Mesodermal cell (in vitro differentiated cells): ENCODE measurements at regions not wholly inside any gene's neighbourhood (a gene's known extent, or its start where the extent isn't known, plus 50 kb on each side); places are given as distances from the start of the nearest gene placed in this dataset.

Experiments
- H3K27ac ChIP-seq: 2 replicates; pipeline ENCODE4 v1.7.0; 2013; ENCODE audit warnings: mild to moderate bottlenecking, low read depth, low read length, moderate library complexity; ENCODE audit not compliant: severe bottlenecking
- H3K36me3 ChIP-seq: 2 replicates; pipeline ENCODE4 v1.7.1; 2013; ENCODE audit warnings: mild to moderate bottlenecking, low read length, moderate library complexity; ENCODE audit not compliant: control insufficient read depth, insufficient read depth
- H3K4me1 ChIP-seq: one replicate; pipeline ENCODE4 v1.7.1; 2013; ENCODE audit warnings: mild to moderate bottlenecking, low read length; ENCODE audit not compliant: insufficient read depth, control insufficient read depth, poor library complexity, severe bottlenecking
- H3K4me3 ChIP-seq: 2 replicates; pipeline ENCODE4 v1.7.0; 2013; ENCODE audit warnings: low read length, control low read depth, mild to moderate bottlenecking; ENCODE audit not compliant: insufficient read depth, poor library complexity, severe bottlenecking; ENCODE audit errors: extremely low read depth
- H3K9me3 ChIP-seq: 2 replicates; pipeline ENCODE4 v1.7.1; 2013; ENCODE audit warnings: mild to moderate bottlenecking, low read length, moderate library complexity; ENCODE audit not compliant: control insufficient read depth
- WGBS, 2 experiments: methylation state at CpG; one replicate each; pipeline ENCODE4 v1.1.5; 2013; ENCODE audit warnings: missing lambda C conversion rate in 2 of 2; ENCODE audit not compliant: insufficient coverage in 2 of 2; 5-methylcytosine and 5-hydroxymethylcytosine counted together

GRCh38 chr2:155381436-155381835, 682.9 kb downstream of the KCNJ3 start:
- no peak overlapping the region for H3K27ac ChIP-seq
- no peaks in the 10 kb centered on the region for H3K36me3 ChIP-seq
- H3K4me1 ChIP-seq = no peaks in the 10 kb centered on the region
- H3K4me3 ChIP-seq = no peak overlapping the region
- no peaks in the 10 kb centered on the region for H3K9me3 ChIP-seq
- no CpG with 5 or more reads among the region's 1 CpG for WGBS, 2 experiments

GRCh38 chr2:155379494-155379893, 681.0 kb downstream of the KCNJ3 start:
- no peak overlapping the region for H3K27ac ChIP-seq
- 100% methylated on average over 2 of the region's 2 CpGs; no CpG with 5 or more reads in 1 of the 2 experiments for WGBS, 2 experiments
- no peak overlapping the region for H3K4me3 ChIP-seq
- no peaks in the 10 kb centered on the region for H3K9me3 ChIP-seq
- H3K4me1 ChIP-seq = no peaks in the 10 kb centered on the region
- no peaks in the 10 kb centered on the region for H3K36me3 ChIP-seq

GRCh38 chr2:155377931-155378444, 679.5 kb downstream of the KCNJ3 start:
- Histone ChIP-seq H3K4me3 (no peak overlapping the region), H3K4me1 (no peaks in the 10 kb centered on the region), H3K36me3 (no peaks in the 10 kb centered on the region), H3K9me3 (no peaks in the 10 kb centered on the region), H3K27ac (no peak overlapping the region)
- no CpG with 5 or more reads among the region's 1 CpG for WGBS, 2 experiments

GRCh38 chr2:155377266-155377680, 678.8 kb downstream of the KCNJ3 start:
- 46 to 93% methylated on average over 2 to 3 of the region's 5 CpGs for WGBS, 2 experiments
- H3K27ac ChIP-seq = no peak overlapping the region
- H3K4me3 ChIP-seq = no peak overlapping the region
- no peaks in the 10 kb centered on the region for H3K36me3 ChIP-seq
- no peaks in the 10 kb centered on the region for H3K9me3 ChIP-seq
- no peaks in the 10 kb centered on the region for H3K4me1 ChIP-seq

GRCh38 chr2:155372969-155373368, 674.5 kb downstream of the KCNJ3 start:
- Histone ChIP-seq H3K36me3 (no peaks in the 10 kb centered on the region), H3K27ac (no peak overlapping the region), H3K9me3 (no peaks in the 10 kb centered on the region), H3K4me3 (no peak overlapping the region), H3K4me1 (no peaks in the 10 kb centered on the region)
- WGBS, 2 experiments = no CpG with 5 or more reads among the region's 2 CpGs

- WGBS, 2 experiments = no CpG with 5 or more reads among the region's 1 CpG
- H3K4me1 ChIP-seq = no peaks in the 10 kb centered on the region
- no peaks in the 10 kb centered on the region for H3K9me3 ChIP-seq
- no peak overlapping the region for H3K4me3 ChIP-seq
- no peaks in the 10 kb centered on the region for H3K36me3 ChIP-seq
- H3K27ac ChIP-seq = no peak overlapping the region
Measured at GRCh38 chr2:155368934-155369333, 670.4 kb downstream of the KCNJ3 start.

- Histone ChIP-seq H3K9me3 (no peaks in the 10 kb centered on the region), H3K27ac (no peak overlapping the region)
- 95% methylated on average over 3 of the region's 3 CpGs; no CpG with 5 or more reads in 1 of the 2 experiments for WGBS, 2 experiments
Measured at GRCh38 chr2:155364766-155365165, 666.3 kb downstream of the KCNJ3 start.

GRCh38 chr2:155363349-155363888, 664.9 kb downstream of the KCNJ3 start:
- Histone ChIP-seq H3K4me1 (no peaks in the 10 kb centered on the region), H3K4me3 (no peak overlapping the region), H3K9me3 (no peaks in the 10 kb centered on the region), H3K36me3 (no peaks in the 10 kb centered on the region), H3K27ac (no peak overlapping the region)
- WGBS, 2 experiments = 92 to 93% methylated on average over 6 of the region's 8 CpGs

More at GRCh38 chr2:155364766-155365165, 666.3 kb downstream of the KCNJ3 start:
- Histone ChIP-seq H3K36me3 (no peaks in the 10 kb centered on the region), H3K4me3 (no peak overlapping the region), H3K4me1 (no peaks in the 10 kb centered on the region)

- 86 to 100% methylated on average over 1 of the region's 1 CpG for WGBS, 2 experiments
- H3K9me3 ChIP-seq = no peaks in the 10 kb centered on the region
- H3K36me3 ChIP-seq = no peaks in the 10 kb centered on the region
- H3K4me3 ChIP-seq = no peak overlapping the region
- H3K4me1 ChIP-seq = no peaks in the 10 kb centered on the region
- H3K27ac ChIP-seq = no peak overlapping the region
Measured at GRCh38 chr2:155357172-155357571, 658.7 kb downstream of the KCNJ3 start.

GRCh38 chr2:155356250-155356649, 657.8 kb downstream of the KCNJ3 start:
- H3K4me3 ChIP-seq = no peak overlapping the region
- H3K27ac ChIP-seq = no peak overlapping the region
- H3K4me1 ChIP-seq = no peaks in the 10 kb centered on the region
- no peaks in the 10 kb centered on the region for H3K9me3 ChIP-seq
- H3K36me3 ChIP-seq = no peaks in the 10 kb centered on the region
- WGBS, 2 experiments = no CpG with 5 or more reads among the region's 1 CpG

GRCh38 chr2:155350783-155351580, 652.5 kb downstream of the KCNJ3 start:
- Histone ChIP-seq H3K9me3 (no peaks in the 10 kb centered on the region), H3K4me1 (no peaks in the 10 kb centered on the region), H3K36me3 (no peaks in the 10 kb centered on the region), H3K27ac (no peak overlapping the region), H3K4me3 (no peak overlapping the region)
- 95% methylated on average over 11 to 15 of the region's 17 CpGs for WGBS, 2 experiments
